Right lobe of liver (tissue), 4 donors: ENCODE measurements at regions not wholly inside any gene's neighbourhood (a gene's known extent, or its start where the extent isn't known, plus 50 kb on each side); places are given as distances from the start of the nearest gene placed in this dataset.

ENCODE experiments used
- CTCF ChIP-seq, 4 donors: fragments of 200-600 bp in 3 of 4; fragments of 450-650 bp in 1 of 4; IDR thresholded peaks; one replicate each; pipeline versions ENCODE4 v1.5.1 to v1.8.0; 2016 to 2022; ENCODE audit warnings: antibody characterized with exemption in 4 of 4, mild to moderate bottlenecking in 2 of 4
- POLR2A ChIP-seq: fragments of 450-650 bp; IDR thresholded peaks from one replicate; pipeline ENCODE4 v1.6.1; 2017; ENCODE audit warnings: antibody characterized with exemption, mild to moderate bottlenecking
- donor health status: DM: no; HTN: no; CAD: no.
- donor health status: DM: no; HTN: no; CAD: no.
- donor health status: DM: no; HTN: yes; CAD: no.

- no peak for TF ChIP-seq POLR2A
- no peak for TF ChIP-seq CTCF (IDR thresholded peaks at IDR 0.05)
These were observed 155.8 kb upstream of the AFDN start for GRCh38 chr6:167670938-167671338.
